Thyroid gland (tissue), 4 donors: ENCODE measurements at regions not wholly inside any gene's neighbourhood (a gene's known extent, or its start where the extent isn't known, plus 50 kb on each side); places are given as distances from the start of the nearest gene placed in this dataset.

Experiments
- CTCF ChIP-seq, 6 experiments: fragments of 200-600 bp in 3 of 6; fragments of 450-650 bp in 3 of 6; sonication (generic) in 3 of 6; IDR thresholded peaks; one replicate each; pipeline ENCODE4 v1.5.1; 2016 to 2019; ENCODE audit warnings: antibody characterized with exemption in 6 of 6, mild to moderate bottlenecking in 2 of 6, inconsistent platforms in 1 of 6, moderate library complexity in 1 of 6
- POLR2A ChIP-seq, 2 donors: fragments of 450-650 bp; IDR thresholded peaks; one replicate each; pipeline ENCODE4 v1.6.1; 2017; ENCODE audit warnings: antibody characterized with exemption in 2 of 2, mild to moderate bottlenecking in 2 of 2, moderate library complexity in 1 of 2

DNA sequence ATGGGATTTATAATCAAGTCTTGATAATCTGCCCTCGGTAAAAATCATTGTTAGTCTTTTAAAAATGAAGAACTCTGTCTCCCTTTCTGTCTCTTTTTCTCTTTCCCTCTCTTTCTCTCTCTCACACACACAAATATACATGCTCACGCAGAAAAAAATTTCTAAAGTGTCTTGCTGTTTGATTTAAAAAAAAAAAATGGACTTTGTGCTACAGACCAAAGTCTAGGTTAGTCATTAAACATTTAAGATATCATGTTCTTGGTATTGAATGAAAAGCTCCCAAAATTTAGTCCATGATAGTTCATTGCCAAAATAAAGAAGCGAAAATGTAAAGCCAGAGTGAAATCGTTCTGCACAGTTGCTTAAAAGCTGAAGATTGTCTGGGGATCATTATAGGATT, 665.8 kb downstream of the SORCS1 start:
- TF ChIP-seq CTCF (IDR thresholded peaks at IDR 0.05) = no peak
- TF ChIP-seq POLR2A (IDR thresholded peaks at IDR 0.05) = no peak
